ENCODE measurements at regions not wholly inside any gene's neighbourhood (a gene's known extent, or its start where the extent isn't known, plus 50 kb on each side); places are given as distances from the start of the nearest gene placed in this dataset.

GRCh38 chr1:62924983-62925790, 141.3 kb downstream of the ATG4C start:
- no peak for ATAC-seq
- WGBS, 4 donors = 74 to 77% (median 75%) methylated on average over 7 of the region's 7 CpGs
- DNase-seq = no peak
- Histone ChIP-seq H3K36me3 (no peaks in the 10 kb centered on the region), H3K4me3 (no peak overlapping the region), H3K4me1 (no peaks in the 10 kb centered on the region), H3K27me3 (peaks cover 0 to 12% (median 0%) of the 10 kb centered on the region in 9 donors), H3K27ac (no peak overlapping the region), H3K9me3 (no peaks in the 10 kb centered on the region)
- intact Hi-C loops (cut with DNase I) = no loop called here
- TF ChIP-seq CTCF (IDR thresholded peaks at IDR 0.05) = no peak

- no peaks in the 10 kb centered on the region for H3K4me1 ChIP-seq
- H3K9me3 ChIP-seq = no peaks in the 10 kb centered on the region
- no peak for ATAC-seq
- H3K27me3 ChIP-seq = peaks cover 0 to 12% (median 0%) of the 10 kb centered on the region in 9 donors
- no peak overlapping the region for H3K27ac ChIP-seq
- DNase-seq = no peak
- intact Hi-C loops (cut with DNase I) = no loop called here
- no peaks in the 10 kb centered on the region for H3K36me3 ChIP-seq
- no peak overlapping the region for H3K4me3 ChIP-seq
- 78 to 87% (median 82%) methylated on average over 4 of the region's 4 CpGs for WGBS, 4 donors
- TF ChIP-seq CTCF (IDR thresholded peaks at IDR 0.05) (no peak), POLR2A (IDR thresholded peaks at IDR 0.05) (no peak)
These were observed 142.8 kb downstream of the ATG4C start for GRCh38 chr1:62926681-62927252.

- Histone ChIP-seq H3K36me3 (no peaks in the 10 kb centered on the region), H3K4me3 (no peak overlapping the region), H3K27me3 (peaks cover 0 to 12% (median 0%) of the 10 kb centered on the region in 9 donors), H3K27ac (no peak overlapping the region), H3K9me3 (no peaks in the 10 kb centered on the region), H3K4me1 (no peaks in the 10 kb centered on the region)
- ATAC-seq = no peak
- WGBS, 4 donors = 87 to 94% (median 91%) methylated on average over 4 of the region's 4 CpGs
- TF ChIP-seq POLR2A (IDR thresholded peaks at IDR 0.05) (no peak), CTCF (IDR thresholded peaks at IDR 0.05) (no peak)
- DNase-seq = no peak
- intact Hi-C loops (cut with DNase I) = no loop called here
These were observed 145.0 kb downstream of the ATG4C start for GRCh38 chr1:62928885-62929284.

- no peaks in the 10 kb centered on the region for H3K4me1 ChIP-seq
- H3K36me3 ChIP-seq = no peaks in the 10 kb centered on the region
- H3K4me3 ChIP-seq = no peak overlapping the region
- H3K27me3 ChIP-seq = peaks cover 0 to 8% (median 0%) of the 10 kb centered on the region in 9 donors
- no peak for DNase-seq
- intact Hi-C loops (cut with DNase I) = no loop called here
- 71 to 76% (median 74%) methylated on average over 6 of the region's 6 CpGs for WGBS, 4 donors
- TF ChIP-seq CTCF (IDR thresholded peaks at IDR 0.05) (no peak), POLR2A (IDR thresholded peaks at IDR 0.05) (no peak)
- no peaks in the 10 kb centered on the region for H3K9me3 ChIP-seq
- no peak overlapping the region for H3K27ac ChIP-seq
- no peak for ATAC-seq
These were observed 153.8 kb downstream of the ATG4C start for GRCh38 chr1:62937634-62938296.
